ENCODE measurements at regions not wholly inside any gene's neighbourhood (a gene's known extent, or its start where the extent isn't known, plus 50 kb on each side); places are given as distances from the start of the nearest gene placed in this dataset.
A peak's percentile ranks its signal among the peaks of the same experiment; 100 is the strongest.

DNA sequence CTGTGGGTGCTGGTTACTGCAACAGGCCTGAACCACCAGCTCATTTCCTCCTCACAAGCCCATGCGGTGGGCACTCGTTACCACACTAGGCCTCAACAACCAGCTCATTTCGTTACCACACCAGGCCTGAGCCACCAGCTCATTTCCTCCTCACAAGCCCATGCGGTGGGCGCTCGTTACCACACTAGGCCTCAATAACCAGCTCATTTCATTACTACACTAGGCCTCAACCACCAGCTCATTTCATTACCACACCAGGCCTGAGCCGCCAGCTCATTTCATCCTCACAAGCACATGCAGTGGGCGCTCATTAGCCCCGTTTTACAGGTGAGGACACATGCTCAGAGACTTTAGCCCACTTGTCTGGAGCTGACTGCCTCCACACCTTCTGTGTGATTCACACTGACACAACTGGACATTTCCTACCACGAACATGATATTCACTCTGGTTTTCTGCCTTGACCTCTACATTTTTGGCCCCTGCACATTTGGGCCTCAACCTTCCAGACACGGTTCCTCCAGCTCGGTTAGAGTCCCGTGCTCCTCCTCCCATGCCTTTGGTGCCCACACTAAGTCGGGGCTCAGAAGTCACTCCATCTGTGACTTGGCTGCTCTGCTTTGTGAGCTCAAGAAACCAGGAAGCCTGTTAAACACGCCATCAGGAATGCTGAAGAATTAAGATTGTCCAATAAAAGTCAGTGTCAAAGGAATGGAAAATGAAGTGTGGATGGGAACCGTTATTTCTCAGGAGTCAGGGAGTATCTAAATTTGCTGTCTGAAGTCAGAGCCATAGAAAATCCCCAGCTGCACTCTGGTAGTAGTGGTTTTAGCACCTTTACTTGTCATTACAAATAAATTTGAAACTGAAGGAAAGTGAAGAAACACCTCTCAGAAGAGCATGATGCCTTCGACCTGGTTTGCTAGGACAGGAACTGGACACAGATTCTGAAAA, 55.8 kb upstream of the LANCL2 start:
- Histone ChIP-seq H3K4me1 (replicated peaks in 1 of 4; ENCODE audit: control insufficient read depth in 3 of 4, insufficient read depth in 4 of 4, low read length in 3 of 4) (peaks cover 0 to 5% (median 1%) of the 10 kb centered on the region in 4 experiments; a peak in 1 of 7 replicates), H2AFZ (ENCODE audit: low read length) (no peak overlapping the region), H2BK5ac (ENCODE audit: low read depth, low read length) (no peak overlapping the region), H3K56ac (replicated peaks; ENCODE audit: insufficient read length, low read depth, low read length) (no peak overlapping the region), H3K9me3 (ENCODE audit: insufficient read depth in 2 of 2, low read depth in 1 of 2, low read length in 1 of 2) (peaks cover 12 to 23% of the 10 kb centered on the region in 2 experiments), H2BK120ac (replicated peaks; ENCODE audit: low read depth, low read length) (no peak overlapping the region), H3K27ac (ENCODE audit: low read depth, low read length) (no peak overlapping the region), H3K4me3 (ENCODE audit: extremely low read depth in 1 of 4, insufficient read depth in 2 of 4, low read depth in 3 of 4, low read length in 4 of 4) (no peak overlapping the region), H3K4ac (replicated peaks; ENCODE audit: insufficient read length, low read depth, low read length) (no peak overlapping the region), H2BK15ac (ENCODE audit: low read length) (no peak overlapping the region), H3K23me2 (ENCODE audit: low read depth, low read length) (no peaks in the 10 kb centered on the region), H4K5ac (ENCODE audit: insufficient read length, low read depth, low read length) (no peak overlapping the region), H3K36me3 (ENCODE audit: control insufficient read depth in 2 of 4, insufficient read depth in 4 of 4, low read length in 3 of 4) (no peaks in the 10 kb centered on the region), H3K9ac (replicated peaks in 1 of 4; ENCODE audit: extremely low read depth in 1 of 4, low read depth in 3 of 4, low read length in 3 of 4) (no peak overlapping the region; a peak in 1 of 7 replicates), H3K79me2 (ENCODE audit: control insufficient read depth in 1 of 2, insufficient read depth in 2 of 2, low read length in 2 of 2) (no peaks in the 10 kb centered on the region), H3K18ac (ENCODE audit: extremely low read depth, low read length) (no peak overlapping the region), H3K27me3 (replicated peaks in 1 of 4; ENCODE audit: control insufficient read depth in 3 of 4, extremely low read depth in 1 of 4, insufficient read depth in 3 of 4, low read length in 3 of 4) (no peaks in the 10 kb centered on the region), H2BK20ac (ENCODE audit: low read length) (peak overlapping the region; percentile 32; the same call in 1 of the 2 replicates), H4K91ac (replicated peaks; ENCODE audit: insufficient read length, low read length) (no peak overlapping the region), H4K20me1 (replicated peaks in 1 of 2; ENCODE audit: control insufficient read depth in 1 of 2, insufficient read depth in 2 of 2, low read length in 2 of 2) (no peaks in the 10 kb centered on the region), H3K14ac (ENCODE audit: insufficient read length) (no peak overlapping the region), H2BK12ac (ENCODE audit: low read depth, low read length) (peak overlapping the region; percentile 70; the same call in 1 of the 2 replicates), H2AK5ac (ENCODE audit: low read depth, low read length) (0 out of 2 replicates have a peak overlapping the region, but pooled peaks have one; percentile 5), H3K23ac (ENCODE audit: insufficient read length) (no peak overlapping the region), H3K4me2 (ENCODE audit: insufficient read depth in 1 of 2, low read depth in 2 of 2, low read length in 2 of 2) (no peak overlapping the region), H4K8ac (ENCODE audit: extremely low read depth, insufficient read depth, low read length) (no peak overlapping the region; the same call in 1 of the 2 replicates), H3K79me1 (ENCODE audit: low read depth, low read length) (no peaks in the 10 kb centered on the region)
- POLR2A ChIA-PET (ENCODE audit: partially characterized antibody): interaction anchor here (0.7 to 3.1 kb wide), 4 partner anchors 10 to 56 kb away, joined by 3 to 12 read pairs (median 4); partner anchors contain the start of gene LANCL2
- CTCF ChIA-PET (ENCODE audit: partially characterized antibody): interaction anchor here (0.9 to 1.2 kb wide), 4 partner anchors 10 to 54 kb away, joined by 3 to 4 read pairs (median 4); no protein-coding TSS in a partner anchor
- no peak for DNase-seq (ENCODE audit: low read depth in 1 of 2, low spot score in 2 of 2)
- no peak for FAIRE-seq
- 91% methylated on average over 17 of the region's 17 CpGs; no CpG with 5 or more reads in 1 of the 2 experiments for WGBS, 2 experiments (ENCODE audit: extremely low coverage in 1 of 2, insufficient coverage in 1 of 2, insufficient read length in 1 of 2, insufficient replicate concordance in 2 of 2, low coverage in 1 of 2, low lambda C conversion rate in 2 of 2, missing lambda C conversion rate in 1 of 2)
- TF ChIP-seq BRCA1 (IDR thresholded peaks at IDR 0.05; ENCODE audit: low read depth, low read length) (no peak), SIN3A (conservative IDR thresholded peaks at IDR 0.05 in 1 of 2, IDR thresholded peaks at IDR 0.05 in 1 of 2; ENCODE audit: low read depth in 1 of 2, low read length in 2 of 2) (no peak), TBP (IDR thresholded peaks at IDR 0.05; ENCODE audit: low read depth, low read length) (no peak), RXRA (IDR thresholded peaks at IDR 0.05; ENCODE audit: insufficient read depth, low read depth, low read length) (no peak), SP4 (IDR thresholded peaks at IDR 0.05; ENCODE audit: low read length) (no peak), NANOG (IDR thresholded peaks at IDR 0.05; ENCODE audit: insufficient read depth, low read depth, low read length, poor library complexity, severe bottlenecking) (no peak), SUZ12 (IDR thresholded peaks at IDR 0.05; ENCODE audit: low read length) (no peak), ZNF274 (IDR thresholded peaks at IDR 0.05; ENCODE audit: borderline replicate concordance, extremely low read depth, low read length) (no peak), POLR2AphosphoS5 (IDR thresholded peaks at IDR 0.05; ENCODE audit: low read depth, low read length) (no peak), SIRT6 (IDR thresholded peaks at IDR 0.05; ENCODE audit: low read length) (no peak), FOSL1 (IDR thresholded peaks at IDR 0.05; ENCODE audit: insufficient read depth, low read depth, low read length) (no peak), KDM4A (IDR thresholded peaks at IDR 0.05; ENCODE audit: low read depth, low read length, severe bottlenecking) (no peak)

All from H1 (cell line).